ENCODE measurements at regions not wholly inside any gene's neighbourhood (a gene's known extent, or its start where the extent isn't known, plus 50 kb on each side); places are given as distances from the start of the nearest gene placed in this dataset.

DNA sequence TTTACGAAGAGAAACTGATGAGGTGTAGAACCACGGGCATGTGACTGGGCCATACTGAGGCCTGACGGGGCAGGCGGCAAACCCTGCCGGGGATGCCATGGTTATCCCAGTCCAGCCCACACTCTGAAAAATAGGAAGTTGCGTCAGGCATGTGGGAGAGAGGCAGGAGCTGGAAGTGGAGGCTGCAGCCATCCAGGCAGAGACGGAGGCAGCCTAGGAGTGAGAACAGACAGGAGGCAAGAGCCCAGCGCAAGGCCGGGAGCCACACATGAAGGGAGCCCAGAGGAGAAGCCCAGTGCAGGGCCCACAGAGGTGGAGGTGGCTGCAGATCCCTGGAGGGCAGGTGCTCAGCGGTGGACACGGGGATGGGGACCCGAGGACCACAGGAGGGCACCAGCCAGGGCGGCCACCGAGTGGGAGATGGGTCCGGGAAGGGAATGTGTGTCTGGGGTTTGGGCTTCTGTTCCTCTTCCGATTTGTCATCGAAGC lies 175.2 kb upstream of the PPP2R2D start:
- no peak for DNase-seq

DNA sequence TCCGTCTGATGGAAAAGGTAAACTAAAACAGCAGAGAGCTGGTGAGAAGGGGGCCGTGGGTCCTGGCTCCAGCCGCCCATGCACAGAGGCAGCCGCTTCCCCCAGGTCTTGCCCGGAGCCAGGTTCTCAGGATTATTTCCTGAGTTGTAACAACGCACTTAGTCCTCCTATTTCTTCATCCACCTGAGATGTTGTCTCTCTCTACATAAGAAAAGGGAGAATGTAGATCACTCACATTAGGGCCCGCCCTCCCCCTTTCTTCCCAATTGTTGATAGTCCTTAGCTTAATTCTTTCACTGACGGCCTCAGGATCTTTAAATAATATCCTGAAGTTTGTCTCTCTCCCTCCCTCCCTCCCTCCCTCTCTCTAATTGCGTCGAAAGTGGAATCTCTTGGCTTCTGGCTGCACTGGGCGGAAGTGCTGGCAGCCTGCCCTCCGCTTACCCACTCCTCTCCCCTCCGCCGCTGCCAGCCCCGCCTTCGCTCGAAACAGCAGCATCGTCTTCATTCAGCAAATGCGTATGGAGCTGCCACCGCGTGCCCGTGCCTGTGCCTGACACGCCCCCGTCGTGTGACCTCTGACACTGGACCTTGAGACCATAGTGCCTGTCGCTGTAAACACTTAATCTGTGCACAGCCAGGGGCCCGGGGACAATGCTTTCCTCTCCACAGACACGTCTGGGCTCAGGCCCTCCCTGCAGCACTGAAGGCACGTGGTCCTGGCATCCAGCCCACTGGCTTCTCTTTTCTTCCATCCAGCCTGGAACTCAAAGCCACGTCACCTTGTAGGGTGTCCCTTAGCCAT lies 174.5 kb upstream of the PPP2R2D start:
- no peak for DNase-seq

DNA sequence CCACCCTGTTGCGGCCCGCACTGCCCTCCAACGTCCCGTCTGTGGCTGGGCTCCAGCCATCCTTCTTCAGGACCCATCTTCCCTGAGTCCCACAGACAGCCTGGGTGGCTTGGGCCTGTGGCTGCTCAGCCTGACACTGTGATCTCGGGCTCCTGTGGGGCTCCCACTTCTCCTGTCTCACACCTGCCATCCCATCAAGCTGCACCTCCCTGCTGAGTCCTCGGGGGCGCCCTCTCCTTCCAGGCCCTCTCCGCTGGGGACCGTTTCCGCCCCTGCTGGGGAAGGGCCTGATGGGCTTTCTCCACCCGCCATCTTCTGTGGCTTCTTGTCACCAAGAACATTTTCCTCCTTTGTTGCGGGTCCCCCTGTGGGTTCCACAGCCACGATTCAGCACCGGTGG lies 173.8 kb upstream of the PPP2R2D start:
- DNase-seq, result no peak

DNA sequence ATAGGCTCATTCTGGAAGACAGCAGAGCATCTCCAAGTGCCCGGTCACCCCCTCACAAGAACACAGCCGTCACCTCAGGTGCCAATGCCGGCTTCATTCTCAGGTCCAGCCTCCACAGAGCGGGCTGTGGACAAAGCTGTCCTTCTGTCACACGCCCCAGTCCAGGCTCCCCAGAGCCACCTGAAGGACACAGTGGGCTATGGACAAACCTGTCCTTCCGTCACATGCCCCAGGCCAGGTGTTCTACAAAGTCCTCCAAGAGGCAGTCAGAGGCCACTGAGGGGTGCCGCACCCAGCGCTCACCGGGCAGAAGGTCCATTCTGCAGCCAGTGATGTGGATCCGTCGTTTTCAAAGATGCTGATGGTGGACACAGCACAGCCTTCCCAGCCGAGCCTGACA lies 173.2 kb upstream of the PPP2R2D start:
- DNase-seq, result no peak

DNA sequence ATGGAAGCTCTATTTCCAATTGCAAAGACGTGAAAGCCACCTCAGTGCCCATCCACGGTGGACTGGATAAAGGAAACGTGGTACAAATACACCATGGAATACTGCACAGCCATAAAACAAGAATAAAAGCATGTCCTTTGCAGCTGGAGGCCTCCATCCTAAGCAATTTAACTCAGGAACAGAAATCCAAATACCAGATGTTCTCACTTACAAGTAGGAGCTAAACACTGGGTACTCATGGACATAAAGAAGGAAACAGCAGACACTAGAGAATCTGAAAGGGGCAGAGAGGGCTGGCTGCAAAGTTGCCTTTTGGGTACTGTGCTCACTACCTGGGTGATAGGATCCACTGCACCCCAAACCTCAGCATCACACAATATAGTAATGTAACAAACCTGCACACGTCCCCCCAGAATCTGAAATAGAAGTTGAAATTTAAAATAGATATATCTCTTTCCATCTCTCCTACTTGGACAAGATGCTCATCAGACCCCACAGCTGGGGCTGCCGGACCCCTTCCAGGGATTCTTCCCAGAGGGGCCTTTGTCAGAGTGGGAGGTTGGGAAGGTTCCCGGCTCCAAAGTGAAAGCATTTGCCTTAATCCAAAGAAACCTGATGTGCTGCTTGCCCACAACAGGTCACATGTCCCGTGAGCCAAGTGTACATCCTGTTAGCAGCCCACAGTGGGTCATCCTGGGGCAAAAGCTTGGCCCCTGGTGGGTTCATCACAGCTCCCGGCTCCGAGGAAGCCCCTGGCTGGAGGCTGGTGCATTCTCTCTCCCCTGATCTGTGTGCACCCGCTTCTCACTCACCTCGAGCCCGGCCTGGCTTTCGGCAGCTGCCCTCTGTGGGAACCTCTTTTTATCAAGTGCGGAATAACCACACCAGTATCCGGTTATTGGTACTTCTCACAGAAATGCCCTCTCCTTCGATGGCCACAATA lies 172.3 kb upstream of the PPP2R2D start:
- no peak for DNase-seq

DNA sequence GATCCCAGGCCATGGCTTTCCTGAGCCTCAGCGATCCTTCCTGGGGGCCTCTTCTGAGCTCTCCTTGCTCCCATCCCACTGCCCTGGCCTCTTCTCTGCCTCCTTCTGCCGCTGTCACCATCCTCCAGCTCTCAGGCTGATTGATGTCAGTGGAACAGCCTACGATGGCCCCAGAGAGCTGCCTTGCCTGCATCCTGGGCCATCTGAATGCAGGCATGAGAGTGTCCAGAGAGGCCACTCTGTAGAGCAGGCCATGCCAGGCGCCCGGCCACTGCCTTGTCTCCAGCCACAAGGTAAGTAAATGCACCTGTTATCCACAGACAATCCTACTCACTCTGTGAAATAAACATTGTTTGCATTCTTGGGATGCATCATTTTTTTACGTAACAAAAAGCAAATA lies 171.4 kb upstream of the PPP2R2D start:
- DNase-seq, result no peak

DNA sequence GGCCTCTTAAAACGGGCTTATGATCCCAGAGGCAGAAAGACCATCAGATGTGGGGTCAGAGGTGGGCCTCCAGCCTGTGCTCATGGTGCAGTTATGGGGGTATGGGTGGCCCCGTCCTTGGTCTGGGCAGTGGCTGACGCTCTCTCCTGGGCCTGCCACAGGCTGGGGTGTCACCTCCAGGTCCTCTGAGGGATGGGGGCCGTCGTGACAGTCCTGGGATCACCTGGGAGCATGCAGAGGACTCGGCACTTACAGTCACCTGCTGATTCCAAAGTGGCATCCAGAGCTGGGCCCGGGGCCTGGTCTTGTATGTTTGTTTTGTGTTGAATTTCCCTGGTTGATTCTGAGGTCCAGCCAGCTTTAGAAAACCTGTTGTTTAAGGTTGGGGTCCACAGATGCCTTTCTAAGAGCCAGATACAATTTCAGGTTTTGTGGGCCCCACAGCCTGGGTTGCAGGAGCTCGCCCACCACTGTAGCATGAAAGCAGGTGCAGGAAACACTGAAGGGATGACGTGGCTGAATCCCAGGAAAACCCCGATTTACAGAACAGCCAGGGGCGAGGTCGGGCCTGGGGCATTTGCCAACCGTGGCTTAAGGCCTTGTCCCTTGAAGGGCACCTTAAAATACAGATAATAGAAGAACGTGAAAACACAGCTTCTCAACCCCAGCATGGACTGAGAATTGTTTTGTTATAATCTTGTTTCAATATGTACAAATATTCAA lies 170.7 kb upstream of the PPP2R2D start:
- no peak for DNase-seq

DNA sequence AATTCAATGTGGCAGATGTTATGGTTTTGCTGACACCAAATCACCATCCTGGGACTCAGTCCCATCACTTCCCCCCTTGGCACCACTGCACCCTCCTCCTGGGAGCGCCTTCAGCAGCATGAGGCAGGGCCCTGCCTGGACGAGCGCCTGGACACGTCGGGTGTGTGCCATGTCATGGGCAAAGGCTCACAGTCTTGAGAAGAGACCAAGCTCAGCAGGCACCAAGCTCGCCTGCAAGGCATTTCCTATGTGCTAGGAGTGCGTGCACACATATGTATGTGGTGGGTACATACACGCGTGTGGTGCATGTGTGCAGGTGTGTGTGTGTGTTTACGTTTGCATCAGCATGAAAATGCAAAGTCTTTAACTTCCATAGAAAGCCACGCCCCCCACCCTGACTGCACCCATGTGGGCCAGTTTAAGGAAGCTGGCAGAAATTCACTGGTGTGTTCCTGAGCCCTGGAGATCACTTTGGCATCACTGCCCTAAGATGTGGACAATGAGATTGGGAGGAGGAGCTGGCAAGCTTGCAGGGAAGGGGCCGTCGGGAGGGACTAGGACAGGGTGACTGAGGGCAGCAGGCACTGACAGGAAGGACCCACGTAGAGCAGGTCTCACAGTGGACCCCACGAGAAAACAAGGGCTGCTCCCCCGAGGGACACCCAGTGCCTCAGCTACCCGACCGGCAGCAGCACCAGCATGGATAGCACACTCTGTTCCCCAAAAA lies 169.9 kb upstream of the PPP2R2D start:
- no peak for DNase-seq

DNA sequence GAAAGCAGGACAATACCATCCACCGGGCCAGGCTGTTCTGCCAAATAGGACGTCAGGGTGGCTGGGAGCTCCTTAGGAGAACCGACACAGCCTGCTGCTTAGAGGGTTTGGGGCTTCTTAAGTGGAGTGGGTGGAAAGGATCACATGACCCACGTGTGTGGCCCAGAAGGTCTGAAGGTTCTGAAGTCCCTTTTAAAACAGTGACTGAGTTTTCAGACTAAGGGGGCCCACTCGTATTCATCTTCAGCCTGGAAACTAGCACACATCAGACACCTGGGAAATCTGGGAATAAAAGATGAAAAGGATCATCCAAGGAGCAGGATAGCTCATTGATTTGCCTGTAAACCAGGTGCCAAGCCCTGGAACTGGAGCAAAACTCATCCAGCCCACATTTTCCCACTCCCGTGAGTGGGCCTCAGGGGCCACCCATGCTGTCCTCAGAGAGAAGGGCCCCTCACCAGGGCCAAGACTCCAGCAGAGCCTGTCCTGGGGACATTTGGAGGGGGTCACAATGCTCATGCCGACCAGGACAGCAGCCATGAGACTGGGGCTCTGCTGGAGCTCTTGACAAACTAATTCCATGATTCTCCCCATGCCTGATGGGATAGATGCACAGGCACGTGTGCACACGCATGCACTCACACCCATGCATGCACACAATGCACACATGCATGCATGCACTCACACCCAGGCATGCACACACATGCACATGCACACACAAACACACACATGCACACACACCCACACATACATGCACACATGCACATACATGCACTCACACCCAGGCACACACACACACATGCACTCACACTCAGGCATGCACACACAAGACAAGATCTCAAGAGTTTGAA lies 168.8 kb upstream of the PPP2R2D start:
- DNase-seq, result no peak

DNA sequence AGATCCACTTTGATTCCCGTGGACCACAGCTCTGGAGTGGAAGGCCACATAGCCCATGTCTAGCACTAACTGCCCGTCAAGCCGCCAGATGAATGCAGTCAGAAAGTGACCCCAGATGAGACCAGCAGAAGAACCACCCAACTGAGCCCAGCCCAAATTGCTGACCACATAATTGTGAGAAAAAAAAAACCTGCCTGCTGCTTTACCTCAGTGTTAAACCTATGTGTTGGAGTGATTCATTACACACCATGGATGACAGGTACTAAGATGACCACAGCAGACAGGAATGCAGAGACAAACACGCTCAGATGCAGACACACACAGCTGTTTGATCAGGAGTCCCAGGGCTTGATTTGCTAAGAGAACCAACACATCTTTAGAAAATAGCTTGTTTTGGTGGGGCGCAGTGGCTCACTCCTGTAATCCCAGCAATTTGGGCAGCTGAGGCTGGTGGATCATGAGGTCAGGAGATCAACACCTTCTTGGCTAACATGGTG lies 168.1 kb upstream of the PPP2R2D start:
- no peak for DNase-seq

DNA sequence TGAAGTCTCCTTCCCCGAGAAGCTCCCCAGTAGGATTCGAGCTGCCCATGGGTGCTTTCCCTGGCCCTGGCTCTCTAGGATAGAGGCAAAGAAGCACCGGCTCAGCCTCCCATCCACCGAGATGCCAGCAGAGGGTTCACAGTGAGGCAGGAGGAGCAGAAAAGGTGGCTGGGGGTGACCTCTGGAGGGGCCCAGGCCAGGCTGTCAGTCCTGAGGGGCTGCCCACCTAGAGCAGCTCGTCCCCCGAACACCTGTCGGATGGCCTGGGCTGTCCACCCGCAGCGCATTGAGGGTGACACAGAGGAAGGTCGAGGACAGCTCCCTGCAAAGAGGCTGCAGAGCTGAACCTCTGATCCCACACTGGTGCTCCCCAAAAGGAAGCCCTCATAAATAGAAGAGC lies 167.2 kb upstream of the PPP2R2D start:
- no peak for DNase-seq

DNA sequence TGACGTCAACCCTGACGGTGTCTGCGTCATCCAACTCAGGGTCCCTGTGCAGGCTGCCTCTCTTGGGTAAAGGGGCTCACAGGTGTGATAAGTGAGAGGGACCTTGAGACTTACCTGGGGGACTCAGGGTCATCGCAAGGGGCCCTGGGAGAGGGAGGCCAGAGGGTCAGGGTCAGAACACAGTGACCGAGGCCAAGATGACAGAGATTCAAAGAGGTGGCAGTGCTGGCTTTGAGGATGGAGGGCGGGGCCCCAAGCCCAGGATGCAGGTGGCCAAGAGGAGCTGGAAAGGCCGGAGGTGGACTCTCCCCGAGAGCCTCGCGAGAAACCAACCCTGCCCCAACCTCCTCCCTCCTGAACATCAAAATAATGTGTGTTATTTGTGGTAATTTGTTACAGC lies 165.2 kb upstream of the PPP2R2D start:
- DNase-seq, result no peak

DNA sequence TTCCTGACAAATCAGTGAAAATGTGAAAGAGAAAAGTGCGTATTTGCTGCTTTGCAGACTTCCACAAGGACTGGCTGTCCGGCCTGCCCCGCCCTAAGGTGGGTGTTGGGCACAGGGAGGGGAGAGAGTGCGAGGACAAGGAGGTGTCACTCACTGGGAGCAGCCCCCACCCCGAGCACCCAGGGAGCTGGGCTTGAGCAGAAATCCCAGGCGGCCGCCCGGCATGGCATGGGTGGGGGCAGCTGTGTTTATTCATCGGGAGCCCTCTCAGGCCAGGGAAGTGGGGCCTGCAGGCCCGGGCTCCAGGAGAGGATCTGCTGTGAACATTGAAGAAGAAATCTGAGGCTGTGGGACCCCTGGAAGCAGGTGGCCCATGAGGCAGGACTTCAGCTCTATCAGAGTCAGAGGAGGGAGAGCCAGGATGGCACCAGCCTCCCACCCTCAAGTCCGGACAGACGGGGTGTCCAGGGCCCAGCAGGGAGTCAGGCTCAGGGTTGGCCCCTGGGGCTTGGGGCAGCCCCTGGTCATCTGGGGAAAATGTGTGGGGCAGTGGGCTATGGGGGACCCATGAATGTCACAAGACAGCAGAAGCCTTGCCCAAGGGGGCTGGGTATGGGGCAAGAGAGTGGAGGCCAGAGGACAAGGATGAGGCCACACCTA lies 164.4 kb upstream of the PPP2R2D start:
- no peak for DNase-seq

DNA sequence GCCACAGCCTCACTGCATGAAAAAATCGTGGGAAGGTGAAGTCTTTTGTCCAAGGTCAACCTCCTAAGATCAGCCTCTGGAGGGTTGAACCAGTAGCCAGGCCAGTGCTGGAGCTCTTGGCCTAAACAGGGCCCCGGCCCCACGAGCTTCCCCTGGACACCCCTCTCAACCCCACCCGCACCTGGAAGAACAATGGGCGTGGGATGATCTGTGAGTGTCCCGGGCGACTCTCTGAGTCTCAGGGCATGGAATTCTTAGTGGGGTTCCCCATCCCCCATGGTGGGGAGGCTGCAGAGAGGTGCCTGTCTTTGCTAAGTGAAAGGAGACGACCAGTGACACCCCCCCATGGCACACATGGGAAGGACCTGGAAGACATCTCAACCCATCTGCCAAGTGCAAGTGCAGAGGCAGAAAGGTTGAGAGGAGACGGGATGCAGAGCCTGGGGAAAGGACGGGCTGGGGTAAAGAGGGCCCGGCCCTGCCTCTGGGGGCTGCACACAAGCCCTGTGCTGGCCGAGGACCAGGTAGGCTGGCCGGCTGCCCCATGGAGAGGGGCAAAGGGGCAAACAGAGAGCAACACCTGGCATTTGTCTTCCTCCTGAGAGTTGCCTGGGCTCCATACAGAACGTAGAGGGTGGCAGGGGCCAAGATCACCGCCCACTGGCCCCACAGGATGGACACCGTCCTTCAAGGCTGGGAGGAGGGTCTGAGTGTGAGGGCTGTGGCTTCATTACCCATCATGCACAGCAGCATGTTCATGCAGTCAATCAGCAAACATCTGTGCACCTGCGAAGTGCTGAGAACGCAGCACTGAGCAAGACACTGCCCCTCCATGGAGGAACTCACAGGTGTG lies 163.0 kb upstream of the PPP2R2D start:
- DNase-seq, result no peak

DNA sequence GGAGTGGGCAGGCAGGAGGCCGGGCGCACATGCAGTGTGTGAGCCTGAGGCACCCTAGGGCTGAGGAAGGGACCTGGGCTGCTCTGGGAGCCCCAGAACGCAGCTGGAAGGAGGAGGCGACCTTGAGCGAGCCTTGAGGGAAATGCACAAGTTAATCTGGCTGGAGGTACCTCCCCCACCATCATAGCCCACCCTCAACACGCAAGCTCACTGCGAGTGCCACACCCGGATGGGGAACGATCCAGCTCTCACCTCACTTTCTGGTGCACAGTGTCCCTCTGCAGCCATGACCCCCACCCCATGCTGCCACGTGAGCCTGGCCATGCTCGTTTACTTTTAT lies 162.4 kb upstream of the PPP2R2D start:
- no peak for DNase-seq

DNA sequence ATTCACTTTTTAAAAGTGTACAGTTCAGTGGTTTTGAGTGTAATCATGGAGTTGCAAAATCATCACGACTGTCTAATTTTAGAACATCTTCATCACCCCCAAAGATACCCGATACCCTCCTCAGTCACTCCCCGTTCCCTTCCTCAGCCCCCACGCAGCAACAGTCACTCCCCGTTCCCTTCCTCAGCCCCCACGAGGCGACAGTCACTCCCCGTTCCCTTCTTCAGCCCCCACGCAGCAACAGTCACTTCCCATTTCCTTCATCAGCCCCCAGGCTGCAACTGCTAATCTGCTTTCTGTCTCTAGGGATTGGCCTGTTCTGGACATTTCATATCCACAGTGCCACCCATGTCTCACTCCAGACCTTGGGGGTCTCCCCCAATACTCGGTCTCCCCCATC lies 161.6 kb upstream of the PPP2R2D start:
- DNase-seq, result no peak

DNA sequence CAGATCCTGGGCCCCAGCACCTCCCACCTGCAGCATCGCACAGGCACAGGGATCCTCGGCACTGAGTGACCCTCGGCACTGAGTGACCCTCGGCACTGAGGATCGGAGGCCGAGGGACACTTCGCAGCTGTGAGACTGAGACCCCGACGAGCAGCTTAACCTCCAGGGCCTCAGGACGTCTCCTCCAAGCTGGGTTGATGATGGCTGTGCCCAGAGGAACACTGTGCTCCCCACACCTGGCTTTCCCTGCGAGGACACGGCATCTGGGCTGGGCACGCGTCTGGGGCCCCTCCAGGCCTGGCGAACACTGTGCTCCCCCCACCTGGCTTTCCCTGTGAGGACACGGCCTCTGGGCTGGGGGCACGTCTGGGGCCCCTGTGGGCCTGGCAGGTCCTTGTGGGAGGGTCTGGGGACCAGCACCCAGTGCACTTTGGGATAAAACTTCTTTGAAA lies 158.3 kb upstream of the PPP2R2D start:
- DNase-seq, result no peak

DNA sequence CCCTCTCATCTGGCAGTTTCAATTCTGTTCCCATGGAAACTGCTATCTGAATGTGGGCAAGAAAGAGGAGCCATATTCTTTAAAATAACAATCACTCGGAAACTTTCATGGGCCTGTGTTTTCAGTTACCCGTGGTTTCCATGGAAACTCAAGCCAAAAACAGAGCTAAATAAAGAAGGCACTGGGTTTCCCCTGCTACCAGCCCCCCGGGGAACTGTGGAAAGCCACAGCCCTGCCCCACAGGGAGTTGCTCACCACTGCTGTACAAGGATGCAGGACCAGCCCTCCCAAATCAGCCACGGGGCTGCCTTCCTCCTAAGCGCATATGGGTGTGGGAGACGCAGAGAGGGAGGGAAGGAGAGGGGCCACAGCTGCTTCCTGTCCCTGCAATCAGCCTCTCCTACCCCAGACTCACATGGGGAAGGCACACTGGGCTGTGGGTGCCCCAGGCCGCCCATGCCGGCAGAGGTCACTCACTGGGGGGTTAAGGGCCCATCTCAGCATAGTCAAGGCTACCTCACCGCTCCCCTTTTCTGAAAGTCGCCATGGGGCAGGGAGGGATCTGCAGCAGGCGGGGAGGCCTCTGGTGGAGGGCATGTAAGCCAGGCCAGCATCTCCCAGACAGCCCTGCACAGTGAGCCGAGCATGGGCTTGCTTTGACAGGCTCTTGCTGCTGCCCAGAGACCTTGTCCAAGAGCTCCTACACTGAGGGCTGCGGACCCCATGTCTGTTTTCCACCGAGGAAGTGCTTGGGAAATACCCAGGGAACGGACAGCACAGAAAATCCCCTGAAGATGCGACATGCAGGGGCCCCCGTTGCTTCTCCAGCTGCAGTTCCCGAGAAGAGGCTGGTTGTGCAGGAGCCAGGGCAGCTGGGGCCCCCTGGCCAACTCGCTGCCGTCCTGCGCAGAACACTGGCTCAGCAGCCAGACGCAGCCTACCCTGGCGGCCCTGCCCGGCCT lies 157.3 kb upstream of the PPP2R2D start:
- no peak for DNase-seq

DNA sequence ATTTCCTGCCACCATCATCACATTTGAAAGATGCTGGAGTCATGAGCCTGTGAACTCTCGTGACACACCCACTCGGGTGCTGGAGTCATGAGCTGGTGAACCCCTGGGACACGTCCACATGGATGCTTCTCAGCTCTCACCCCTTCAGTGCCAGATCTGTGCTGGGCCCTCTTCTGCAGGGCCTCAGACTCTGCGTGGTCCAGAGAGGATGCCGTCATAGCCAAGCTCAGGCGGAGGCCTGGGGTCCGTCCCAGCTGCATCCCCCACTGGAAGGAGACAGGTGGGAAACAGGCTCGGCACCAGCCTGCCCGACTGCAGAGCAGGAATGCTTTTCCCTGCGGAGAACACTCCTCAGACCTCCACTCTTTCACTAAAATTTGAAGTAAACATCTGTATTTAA lies 156.5 kb upstream of the PPP2R2D start:
- DNase-seq, result no peak
